Psoas muscle (tissue), 7 donors: ENCODE measurements at regions not wholly inside any gene's neighbourhood (a gene's known extent, or its start where the extent isn't known, plus 50 kb on each side); places are given as distances from the start of the nearest gene placed in this dataset.
"Not testable (repeated sequence)": the region's sequence is repeated elsewhere in the genome, so short reads cannot be mapped to it uniquely, and the experiment has no call there.

Source experiments
- ATAC-seq, 4 donors: fragments of 200-7000 bp; cut with Tn5 transposase; one replicate each; pipeline ENCODE4 v1.9.1; 2020; ENCODE audit warnings: moderate library complexity in 3 of 4, mild to moderate bottlenecking in 2 of 4
- DNase-seq, 2 donors: peaks; one replicate each; pipeline ENCODE4 v3.0.0-alpha.2; 2020
- H3K27ac ChIP-seq: fragments of 200-600 bp; one replicate; pipeline ENCODE4 v1.8.0; 2022
- H3K27me3 ChIP-seq, 3 donors: fragments of 200-600 bp in 1 of 3; one replicate each; pipeline versions ENCODE4 v1.6.1 to v1.8.0; 2013 to 2022; ENCODE audit warnings: low read length in 2 of 3, mild to moderate bottlenecking in 2 of 3, moderate library complexity in 1 of 3; ENCODE audit not compliant: insufficient read depth in 3 of 3
- H3K36me3 ChIP-seq, 2 donors: fragments of 200-600 bp in 1 of 2; one replicate each; pipeline versions ENCODE4 v1.6.1 to v1.8.0; 2013 to 2022; ENCODE audit warnings: low read depth in 1 of 2, mild to moderate bottlenecking in 1 of 2, moderate library complexity in 1 of 2; ENCODE audit not compliant: insufficient read depth in 1 of 2
- H3K4me1 ChIP-seq: fragments of 200-600 bp; one replicate; pipeline ENCODE4 v1.8.0; 2022
- H3K4me3 ChIP-seq: fragments of 200-600 bp; one replicate; pipeline ENCODE4 v1.8.0; 2022; ENCODE audit warnings: mild to moderate bottlenecking
- H3K9me3 ChIP-seq: fragments of 200-600 bp; one replicate; pipeline ENCODE4 v1.8.0; 2022
- CTCF ChIP-seq: fragments of 200-600 bp; IDR thresholded peaks from one replicate; pipeline ENCODE4 v1.8.0; 2022; ENCODE audit warnings: antibody characterized with exemption
- WGBS, 3 donors: extraction: QIAGEN DNeasy Blood & Tissue Kit; methylation state at CpG; one replicate each; pipeline versions ENCODE4 v1.1.6 to v1.1.7; 2013; 5-methylcytosine and 5-hydroxymethylcytosine counted together
- intact Hi-C, 2 donors: fragments of 100-400 bp; cut with DNase I; formaldehyde crosslinking; loops; one replicate each; pipeline versions ENCODE4 v1.11.0 to v1.14.2; 2022
- donor health status: healthy with polysubstance abuse.
- donor health status: DM: no; HTN: no; CAD: no; lungs with moderate emphysema.
- donor health status: Bipolar disorder and iron deficiency.
- donor health status: healthy.
- donor health status: DM: yes; HTN: yes; CAD: no.
- donor health status: DM: no; HTN: no; CAD: no.
- donor health status: DM: yes; HTN: yes; CAD: no.

GRCh38 chr6:78538002-78538401 lies 329.3 kb upstream of the IRAK1BP1 start:
- Histone ChIP-seq H3K4me3 (no peak overlapping the region), H3K9me3 (no peaks in the 10 kb centered on the region), H3K27ac (no peak overlapping the region), H3K27me3 (no peaks in the 10 kb centered on the region), H3K36me3 (no peaks in the 10 kb centered on the region), H3K4me1 (no peaks in the 10 kb centered on the region)
- 79 to 82% (median 81%) methylated on average over 2 of the region's 2 CpGs for WGBS, 3 donors
- ATAC-seq (no peak), DNase-seq (no peak)
- no peak for TF ChIP-seq CTCF
- intact Hi-C loops = no loop called here

GRCh38 chr6:78547636-78548035 lies 319.7 kb upstream of the IRAK1BP1 start:
- H3K4me1 ChIP-seq, H3K4me3 ChIP-seq, ATAC-seq, H3K27me3 ChIP-seq, H3K9me3 ChIP-seq, H3K27ac ChIP-seq, DNase-seq, intact Hi-C loops, H3K36me3 ChIP-seq: not testable (repeated sequence)
- 86 to 92% (median 90%) methylated on average over 3 of the region's 3 CpGs for WGBS, 3 donors

GRCh38 chr6:78551361-78551760 lies 316.0 kb upstream of the IRAK1BP1 start:
- no peak for ATAC-seq
- DNase-seq = no peak
- no peak for TF ChIP-seq CTCF
- Histone ChIP-seq H3K4me3 (no peak overlapping the region), H3K4me1 (no peaks in the 10 kb centered on the region), H3K36me3 (no peaks in the 10 kb centered on the region), H3K9me3 (peaks cover 8% of the 10 kb centered on the region), H3K27me3 (no peaks in the 10 kb centered on the region), H3K27ac (no peak overlapping the region)
- 80 to 86% (median 82%) methylated on average over 2 of the region's 2 CpGs for WGBS, 3 donors
- intact Hi-C loops = no loop called here

- Histone ChIP-seq H3K36me3 (no peaks in the 10 kb centered on the region), H3K4me1 (no peaks in the 10 kb centered on the region), H3K27me3 (no peaks in the 10 kb centered on the region), H3K4me3 (no peak overlapping the region), H3K27ac (no peak overlapping the region), H3K9me3 (peaks cover 8% of the 10 kb centered on the region)
- 82 to 89% (median 82%) methylated on average over 3 of the region's 3 CpGs for WGBS, 3 donors
- intact Hi-C loops = no loop called here
- DNase-seq = no peak
- no peak for TF ChIP-seq CTCF
- no peak for ATAC-seq
Observed at GRCh38 chr6:78552435-78552834, 314.9 kb upstream of the IRAK1BP1 start.

GRCh38 chr6:78554341-78554740 lies 313.0 kb upstream of the IRAK1BP1 start:
- intact Hi-C loops = no loop called here
- H3K4me1 ChIP-seq = no peaks in the 10 kb centered on the region
- ATAC-seq (no peak), DNase-seq (no peak)
- no peak overlapping the region for H3K27ac ChIP-seq
- H3K36me3 ChIP-seq = no peaks in the 10 kb centered on the region
- 74 to 85% (median 78%) methylated on average over 2 of the region's 2 CpGs for WGBS, 3 donors
- H3K27me3 ChIP-seq = no peaks in the 10 kb centered on the region
- TF ChIP-seq CTCF = no peak
- no peak overlapping the region for H3K4me3 ChIP-seq
- peaks cover 8% of the 10 kb centered on the region for H3K9me3 ChIP-seq
